ENCODE measurements at regions not wholly inside any gene's neighbourhood (a gene's known extent, or its start where the extent isn't known, plus 50 kb on each side); places are given as distances from the start of the nearest gene placed in this dataset.

DNA sequence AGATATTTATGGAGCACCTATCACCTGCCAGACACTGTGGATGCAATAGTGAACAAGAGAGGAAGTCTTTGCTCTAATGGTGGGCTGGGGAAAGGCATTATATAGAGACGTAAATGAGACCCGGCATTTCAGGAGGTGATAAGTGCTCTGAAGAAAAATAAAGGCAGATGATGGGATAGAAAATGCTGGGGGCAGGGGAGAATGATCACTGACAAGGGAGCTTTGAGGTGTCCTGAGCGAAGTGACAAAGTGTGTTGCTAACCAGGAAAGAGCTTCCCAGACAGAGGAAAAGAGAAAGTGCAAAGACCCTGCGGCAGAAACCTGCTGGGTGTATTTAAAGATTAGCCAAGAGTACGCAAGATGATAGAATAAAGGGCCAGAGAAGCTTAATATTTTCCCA lies 1096.1 kb downstream of the BCL11B start:
- TF ChIP-seq, protein P1, sequence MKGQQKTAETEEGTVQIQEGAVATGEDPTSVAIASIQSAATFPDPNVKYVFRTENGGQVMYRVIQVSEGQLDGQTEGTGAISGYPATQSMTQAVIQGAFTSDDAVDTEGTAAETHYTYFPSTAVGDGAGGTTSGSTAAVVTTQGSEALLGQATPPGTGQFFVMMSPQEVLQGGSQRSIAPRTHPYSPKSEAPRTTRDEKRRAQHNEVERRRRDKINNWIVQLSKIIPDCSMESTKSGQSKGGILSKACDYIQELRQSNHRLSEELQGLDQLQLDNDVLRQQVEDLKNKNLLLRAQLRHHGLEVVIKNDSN (IDR thresholded peaks at IDR 0.05; ENCODE audit: borderline replicate concordance, low read depth): no peak
- 3% methylated on average over 5 of the region's 5 CpGs for WGBS (ENCODE audit: low lambda C conversion rate)
- Histone ChIP-seq H3K27me3 (ENCODE audit: insufficient read depth) (no peaks in the 10 kb centered on the region), H3K9ac (no peak overlapping the region), H3K9me2 (no peaks in the 10 kb centered on the region), H2AFZ (ENCODE audit: low read depth) (no peak overlapping the region), H3K4me1 (ENCODE audit: control insufficient read depth in 1 of 2, insufficient read depth in 2 of 2, low read depth in 1 of 2, low read length in 1 of 2) (no peaks in the 10 kb centered on the region), H4K20me1 (ENCODE audit: insufficient read depth) (no peaks in the 10 kb centered on the region), H3K36me3 (replicated peaks in 1 of 2; ENCODE audit: control insufficient read depth in 1 of 2, insufficient read depth in 2 of 2, low read length in 1 of 2) (no peaks in the 10 kb centered on the region), H3K79me2 (ENCODE audit: insufficient read depth) (no peaks in the 10 kb centered on the region), H3K27ac (ENCODE audit: low read depth in 2 of 2, low read length in 1 of 2) (no peak overlapping the region), H3K4me2 (no peak overlapping the region), H3K4me3 (ENCODE audit: low read depth in 2 of 2, low read length in 1 of 2) (no peak overlapping the region), H3K9me3 (no peaks in the 10 kb centered on the region), H3F3A (replicated peaks; ENCODE audit: insufficient read depth) (no peaks in the 10 kb centered on the region)
- ChIA-PET CTCF (no interaction called here), POLR2A (no interaction called here)
- DNase-seq: no peak

GRCh38 chr14:98176892-98177291 lies 1095.1 kb downstream of the BCL11B start:
- H2AFZ ChIP-seq (ENCODE audit: low read depth): no peak overlapping the region
- no peaks in the 10 kb centered on the region for H3K9me3 ChIP-seq
- no peaks in the 10 kb centered on the region for H4K20me1 ChIP-seq (ENCODE audit: insufficient read depth)
- no peaks in the 10 kb centered on the region for H3K79me2 ChIP-seq (ENCODE audit: insufficient read depth)
- TF ChIP-seq RCOR1 (IDR thresholded peaks at IDR 0.05; ENCODE audit: low read length) (no peak), EP300 (IDR thresholded peaks at IDR 0.05; ENCODE audit: borderline replicate concordance in 1 of 2, low read depth in 1 of 2, low read length in 1 of 2) (no peak), POLR2AphosphoS5 (IDR thresholded peaks at IDR 0.05; ENCODE audit: low read depth, low read length) (no peak), GABPA (IDR thresholded peaks at IDR 0.05; ENCODE audit: low read depth) (no peak), REST (IDR thresholded peaks at IDR 0.05; ENCODE audit: low read depth, low read length) (no peak), RAD21 (IDR thresholded peaks at IDR 0.05; ENCODE audit: low read length) (no peak), RXRA (IDR thresholded peaks at IDR 0.05; ENCODE audit: borderline replicate concordance, low read depth) (no peak), MXI1 (IDR thresholded peaks at IDR 0.05; ENCODE audit: low read depth, low read length) (no peak), MEF2A (IDR thresholded peaks at IDR 0.05; ENCODE audit: borderline replicate concordance, low read depth) (no peak), SMC3 (IDR thresholded peaks at IDR 0.05; ENCODE audit: low read depth, low read length) (no peak)
- TF ChIP-seq, protein P1 (IDR thresholded peaks at IDR 0.05; ENCODE audit: borderline replicate concordance, low read depth): no peak
- TF ChIP-seq, protein P2, sequence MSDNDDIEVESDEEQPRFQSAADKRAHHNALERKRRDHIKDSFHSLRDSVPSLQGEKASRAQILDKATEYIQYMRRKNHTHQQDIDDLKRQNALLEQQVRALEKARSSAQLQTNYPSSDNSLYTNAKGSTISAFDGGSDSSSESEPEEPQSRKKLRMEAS (IDR thresholded peaks at IDR 0.05; ENCODE audit: low read depth): no peak
- no peak overlapping the region for H3K9ac ChIP-seq
- DNase-seq: no peak
- H3K9me2 ChIP-seq: no peaks in the 10 kb centered on the region
- CTCF ChIA-PET: no interaction called here
- POLR2A ChIA-PET: no interaction called here
- H3K36me3 ChIP-seq (replicated peaks in 1 of 2; ENCODE audit: control insufficient read depth in 1 of 2, insufficient read depth in 2 of 2, low read length in 1 of 2): no peaks in the 10 kb centered on the region
- WGBS (ENCODE audit: low lambda C conversion rate): 0% methylated on average over 3 of the region's 3 CpGs
- no peaks in the 10 kb centered on the region for H3K4me1 ChIP-seq (ENCODE audit: control insufficient read depth in 1 of 2, insufficient read depth in 2 of 2, low read depth in 1 of 2, low read length in 1 of 2)
- H3K27me3 ChIP-seq (ENCODE audit: insufficient read depth): no peaks in the 10 kb centered on the region
- no peak overlapping the region for H3K4me2 ChIP-seq
- no peak overlapping the region for H3K4me3 ChIP-seq (ENCODE audit: low read depth in 2 of 2, low read length in 1 of 2)
- H3K27ac ChIP-seq (ENCODE audit: low read depth in 2 of 2, low read length in 1 of 2): no peak overlapping the region
- H3F3A ChIP-seq (replicated peaks; ENCODE audit: insufficient read depth): no peaks in the 10 kb centered on the region

Data from SK-N-SH (cell line).